Aorta (tissue), 5 donors: ENCODE measurements at regions not wholly inside any gene's neighbourhood (a gene's known extent, or its start where the extent isn't known, plus 50 kb on each side); places are given as distances from the start of the nearest gene placed in this dataset.

ENCODE experiments used
- ATAC-seq: fragments of 200-7000 bp; cut with Tn5 transposase; one replicate; pipeline ENCODE4 v1.9.1; 2022; ENCODE audit warnings: moderate library complexity; ENCODE audit not compliant: low FRiP score
- DNase-seq, 2 donors: peaks; one replicate each; pipeline ENCODE4 v3.0.0-alpha.2; 2020
- H3K27ac ChIP-seq, 2 donors: one replicate each; pipeline ENCODE4 v1.5.1; 2013; ENCODE audit warnings: low read length in 2 of 2, mild to moderate bottlenecking in 2 of 2, moderate library complexity in 2 of 2, control low read depth in 1 of 2, inconsistent platforms in 1 of 2, low read depth in 1 of 2
- H3K27me3 ChIP-seq, 2 donors: one replicate each; pipeline ENCODE4 v1.6.1; 2013; ENCODE audit warnings: control low read depth in 1 of 2, low read length in 1 of 2, mild to moderate bottlenecking in 1 of 2, moderate library complexity in 1 of 2; ENCODE audit not compliant: insufficient read depth in 2 of 2, control insufficient read depth in 1 of 2
- H3K36me3 ChIP-seq, 2 donors: one replicate each; pipeline ENCODE4 v1.6.1; 2013; ENCODE audit warnings: control low read depth in 1 of 2, low read length in 1 of 2, mild to moderate bottlenecking in 1 of 2; ENCODE audit not compliant: insufficient read depth in 2 of 2, control insufficient read depth in 1 of 2
- H3K4me1 ChIP-seq, 2 donors: one replicate each; pipeline ENCODE4 v1.6.1; 2013; ENCODE audit warnings: low read length in 2 of 2, control low read depth in 1 of 2, mild to moderate bottlenecking in 1 of 2, moderate library complexity in 1 of 2; ENCODE audit not compliant: insufficient read depth in 2 of 2, control insufficient read depth in 1 of 2
- H3K4me3 ChIP-seq, 2 donors: one replicate each; pipeline ENCODE4 v1.5.1; 2013; ENCODE audit warnings: low read length in 2 of 2, control low read depth in 1 of 2, mild to moderate bottlenecking in 1 of 2
- H3K9me3 ChIP-seq: one replicate; pipeline ENCODE4 v1.6.1; 2013; ENCODE audit warnings: mild to moderate bottlenecking, low read length; ENCODE audit not compliant: control insufficient read depth
- WGBS, 2 donors: extraction: QIAGEN DNeasy Blood & Tissue Kit; methylation state at CpG; one replicate each; pipeline ENCODE4 v1.1.7; 2013; 5-methylcytosine and 5-hydroxymethylcytosine counted together
- intact Hi-C, 2 donors: fragments of 100-400 bp; cut with DNase I; formaldehyde crosslinking; loops; one replicate each; pipeline versions ENCODE4 v1.14.2 to v1.15.0; 2022
- donor health status: healthy with polysubstance abuse.
- donor health status: Bipolar disorder and iron deficiency.
- donor health status: DM: no; HTN: no; CAD: no.
- donor health status: DM: no; HTN: no; CAD: no.
- donor health status: DM: yes; HTN: yes; CAD: no.

GRCh38 chr4:138599965-138600364, 357.8 kb upstream of the SLC7A11 start:
- WGBS, 2 donors = 66 to 70% methylated on average over 4 of the region's 4 CpGs
- no peak overlapping the region for H3K27ac ChIP-seq
- no peak for ATAC-seq
- H3K4me3 ChIP-seq = no peak overlapping the region
- DNase-seq = no peak
- no peaks in the 10 kb centered on the region for H3K27me3 ChIP-seq
- intact Hi-C loops = loop anchor here in 1 of 2 donors (10.0 kb wide), 1 partner anchor 175 kb away; no protein-coding TSS in a partner anchor
- H3K36me3 ChIP-seq = no peaks in the 10 kb centered on the region
- H3K4me1 ChIP-seq = peaks cover 1 to 2% of the 10 kb centered on the region in 2 donors
- no peaks in the 10 kb centered on the region for H3K9me3 ChIP-seq

GRCh38 chr4:138598226-138598625, 356.1 kb upstream of the SLC7A11 start:
- H3K4me3 ChIP-seq = no peak overlapping the region
- intact Hi-C loops = no loop called here
- H3K4me1 ChIP-seq = peaks cover 1 to 2% of the 10 kb centered on the region in 2 donors
- no peak overlapping the region for H3K27ac ChIP-seq
- DNase-seq (no peak), ATAC-seq (no peak)
- H3K27me3 ChIP-seq = no peaks in the 10 kb centered on the region
- WGBS, 2 donors = 23 to 28% methylated on average over 3 of the region's 3 CpGs
- H3K9me3 ChIP-seq = no peaks in the 10 kb centered on the region
- no peaks in the 10 kb centered on the region for H3K36me3 ChIP-seq

DNA sequence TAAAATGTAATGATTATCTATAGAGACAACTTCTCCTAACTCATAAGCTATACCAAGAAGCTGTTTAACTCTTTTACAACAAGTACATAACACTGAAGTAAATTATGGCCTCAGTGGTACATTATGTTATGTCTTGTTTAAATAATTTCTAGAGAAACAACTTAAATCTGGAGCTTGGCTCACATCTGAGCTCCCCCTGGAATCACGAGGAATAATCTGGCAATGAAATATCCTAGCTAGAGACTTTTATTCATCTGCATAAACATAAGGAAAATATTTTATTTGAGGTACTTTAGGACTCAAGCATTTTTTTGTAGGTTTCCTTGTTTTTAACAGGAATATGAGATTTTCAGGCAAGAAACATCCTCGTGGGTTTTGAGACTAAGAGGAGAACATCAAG, 354.7 kb upstream of the SLC7A11 start:
- no peaks in the 10 kb centered on the region for H3K9me3 ChIP-seq
- no peak overlapping the region for H3K27ac ChIP-seq
- no peak for ATAC-seq
- DNase-seq = no peak
- WGBS, 2 donors = 18% methylated on average over 2 of the region's 2 CpGs
- intact Hi-C loops = no loop called here
- H3K27me3 ChIP-seq = no peaks in the 10 kb centered on the region
- no peaks in the 10 kb centered on the region for H3K36me3 ChIP-seq
- no peak overlapping the region for H3K4me3 ChIP-seq
- H3K4me1 ChIP-seq = peaks cover 1 to 2% of the 10 kb centered on the region in 2 donors

- Histone ChIP-seq H3K27ac (peak overlapping the region in 1 of 2 donors; percentile 36), H3K36me3 (no peaks in the 10 kb centered on the region)
- WGBS, 2 donors = 14 to 16% methylated on average over 4 of the region's 4 CpGs
These were observed 353.7 kb upstream of the SLC7A11 start for GRCh38 chr4:138595731-138596460.

GRCh38 chr4:138595171-138595570, 353.0 kb upstream of the SLC7A11 start:
- WGBS, 2 donors = 88 to 93% methylated on average over 2 of the region's 2 CpGs
- peaks cover 1 to 2% of the 10 kb centered on the region in 2 donors for H3K4me1 ChIP-seq
- H3K9me3 ChIP-seq = no peaks in the 10 kb centered on the region
- H3K27me3 ChIP-seq = no peaks in the 10 kb centered on the region
- peak; percentile 15 for ATAC-seq
- intact Hi-C loops = no loop called here
- DNase-seq = no peak
- no peak overlapping the region for H3K27ac ChIP-seq
- H3K4me3 ChIP-seq = no peak overlapping the region
- H3K36me3 ChIP-seq = no peaks in the 10 kb centered on the region

More at GRCh38 chr4:138595731-138596460, 353.7 kb upstream of the SLC7A11 start:
- Histone ChIP-seq H3K27me3 (no peaks in the 10 kb centered on the region), H3K9me3 (no peaks in the 10 kb centered on the region), H3K4me1 (peaks cover 1 to 2% of the 10 kb centered on the region in 2 donors), H3K4me3 (no peak overlapping the region)
- DNase-seq (peak in 1 of 2 donors; percentile 63), ATAC-seq (peak; percentile 89)
- intact Hi-C loops = no loop called here

- Histone ChIP-seq H3K9me3 (no peaks in the 10 kb centered on the region), H3K27ac (no peak overlapping the region), H3K4me3 (no peak overlapping the region), H3K4me1 (peaks cover 1 to 2% of the 10 kb centered on the region in 2 donors), H3K27me3 (no peaks in the 10 kb centered on the region), H3K36me3 (no peaks in the 10 kb centered on the region)
- ATAC-seq = no peak
- no peak for DNase-seq
- intact Hi-C loops = no loop called here
- 86 to 88% methylated on average over 2 of the region's 2 CpGs for WGBS, 2 donors
These were observed 350.6 kb upstream of the SLC7A11 start for GRCh38 chr4:138592796-138593195.

DNA sequence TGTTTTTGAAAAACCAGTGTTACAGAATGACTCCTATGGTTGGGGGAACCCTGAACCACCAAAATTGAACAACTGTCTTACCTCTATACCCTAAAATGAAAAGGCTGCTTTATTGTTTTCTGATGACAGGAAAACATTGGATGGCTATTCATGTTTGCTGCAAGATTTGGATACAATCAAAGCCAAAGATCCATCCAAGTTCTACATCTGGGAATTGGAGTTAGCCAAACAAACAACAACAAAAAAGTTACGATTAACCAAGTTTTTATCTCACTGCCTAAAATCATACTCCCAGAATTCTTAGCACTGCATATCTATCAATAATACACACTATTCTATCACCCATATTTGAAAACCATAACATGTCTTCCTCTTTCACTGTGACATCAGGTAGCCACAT, 349.7 kb upstream of the SLC7A11 start:
- intact Hi-C loops = no loop called here
- DNase-seq = no peak
- Histone ChIP-seq H3K4me3 (no peak overlapping the region), H3K9me3 (no peaks in the 10 kb centered on the region), H3K4me1 (peaks cover 0 to 2% of the 10 kb centered on the region in 2 donors), H3K27me3 (no peaks in the 10 kb centered on the region), H3K27ac (no peak overlapping the region), H3K36me3 (no peaks in the 10 kb centered on the region)
- 13 to 24% methylated on average over 1 of the region's 1 CpG for WGBS, 2 donors
- ATAC-seq = no peak

GRCh38 chr4:138588501-138588900, 346.4 kb upstream of the SLC7A11 start:
- ATAC-seq (no peak), DNase-seq (no peak)
- no peaks in the 10 kb centered on the region for H3K27me3 ChIP-seq
- H3K4me3 ChIP-seq = no peak overlapping the region
- H3K36me3 ChIP-seq = no peaks in the 10 kb centered on the region
- no peaks in the 10 kb centered on the region for H3K9me3 ChIP-seq
- H3K4me1 ChIP-seq = no peaks in the 10 kb centered on the region
- intact Hi-C loops = no loop called here
- H3K27ac ChIP-seq = no peak overlapping the region

DNA sequence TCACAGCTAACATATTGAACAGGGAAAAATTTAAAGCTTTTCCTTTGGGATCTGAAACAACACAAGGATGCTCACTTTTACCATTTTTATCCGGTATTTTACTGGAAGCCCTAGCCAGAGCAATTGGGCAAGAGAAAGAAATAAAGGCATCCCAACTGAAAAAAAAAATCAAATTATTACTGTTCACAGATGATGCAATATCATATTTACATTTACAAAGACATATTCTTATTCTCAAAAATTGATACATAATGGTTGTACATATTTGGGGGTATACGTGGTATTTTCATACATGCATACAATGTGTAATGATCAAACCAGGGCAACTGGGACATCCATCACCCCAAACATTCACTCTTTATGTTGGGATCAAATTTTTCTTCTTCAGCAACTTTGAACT, 337.0 kb upstream of the SLC7A11 start:
- intact Hi-C loops = no loop called here
- DNase-seq (no peak), ATAC-seq (no peak)
- Histone ChIP-seq H3K36me3 (no peaks in the 10 kb centered on the region), H3K4me1 (no peaks in the 10 kb centered on the region), H3K27me3 (no peaks in the 10 kb centered on the region), H3K27ac (no peak overlapping the region), H3K9me3 (peaks cover 3% of the 10 kb centered on the region), H3K4me3 (no peak overlapping the region)
- 93 to 98% methylated on average over 2 of the region's 2 CpGs for WGBS, 2 donors
